GM21381 (cell line): ENCODE measurements at regions not wholly inside any gene's neighbourhood (a gene's known extent, or its start where the extent isn't known, plus 50 kb on each side); places are given as distances from the start of the nearest gene placed in this dataset.
"Not testable (repeated sequence)": the region's sequence is repeated elsewhere in the genome, so short reads cannot be mapped to it uniquely, and the experiment has no call there.

ENCODE experiments used
- ATAC-seq: cut with Tn5 transposase; IDR thresholded peaks from one replicate; pipeline ENCODE4 v1.9.1; 2021; ENCODE audit warnings: mild to moderate bottlenecking, moderate library complexity; ENCODE audit not compliant: unreplicated experiment

DNA sequence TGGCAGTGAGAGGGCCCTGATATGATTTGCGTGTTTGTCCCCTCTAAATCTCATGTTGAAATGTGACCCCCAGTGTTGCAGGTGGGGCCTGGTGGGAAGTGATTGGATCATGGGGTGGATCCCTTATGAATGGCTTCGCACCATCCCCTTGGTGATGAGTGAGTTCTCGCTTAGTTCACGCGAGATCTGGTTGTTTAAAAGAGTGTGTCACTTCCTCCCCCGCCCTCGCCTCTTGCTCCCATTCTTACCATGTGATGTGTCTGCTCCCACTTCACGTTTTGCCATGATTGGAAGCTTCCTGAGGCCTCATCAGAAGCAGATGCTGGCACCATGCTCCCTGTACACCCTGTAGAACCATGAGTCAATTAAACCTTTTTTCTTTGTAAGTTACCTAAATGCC lies 319.9 kb upstream of the ID2 start:
- no peak for ATAC-seq

DNA sequence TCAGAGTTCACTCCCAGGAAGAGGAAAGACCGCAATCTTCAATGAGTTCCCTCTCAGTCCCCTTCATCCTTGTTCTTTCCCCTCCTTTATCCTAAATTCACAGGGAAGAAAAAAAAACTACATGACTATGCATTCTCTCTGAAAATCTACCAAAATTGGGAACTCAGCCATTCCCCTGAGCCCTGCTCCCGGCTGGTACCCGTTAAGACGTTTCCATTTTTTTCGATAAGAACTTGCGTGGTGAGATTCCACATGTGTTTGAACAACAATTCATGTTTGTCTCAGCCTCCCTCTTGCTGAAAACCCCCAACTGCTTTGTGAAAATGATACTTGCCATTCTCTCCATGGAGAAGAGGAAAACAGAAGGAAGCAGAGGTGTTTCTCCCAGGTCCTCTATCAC lies 318.7 kb upstream of the ID2 start:
- ATAC-seq, result no peak

DNA sequence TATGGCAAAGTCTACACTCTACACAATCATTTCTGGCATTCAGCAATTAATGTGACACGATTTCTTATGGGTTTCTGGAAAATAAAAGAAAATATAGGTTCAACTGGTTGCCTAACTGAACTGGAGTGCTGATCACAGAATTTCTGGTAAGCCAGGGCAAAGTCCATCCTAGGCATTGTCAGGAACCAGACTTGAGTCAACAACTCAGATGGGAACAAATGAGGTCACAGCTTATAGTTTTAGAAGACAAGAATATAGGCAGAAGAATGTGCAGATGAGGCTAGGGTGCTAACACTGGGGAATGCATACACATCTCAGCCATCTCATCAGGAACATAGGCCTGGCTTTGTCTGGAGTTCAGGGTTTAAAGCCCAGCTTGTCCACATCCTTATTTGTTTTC lies 317.2 kb upstream of the ID2 start:
- no peak for ATAC-seq

DNA sequence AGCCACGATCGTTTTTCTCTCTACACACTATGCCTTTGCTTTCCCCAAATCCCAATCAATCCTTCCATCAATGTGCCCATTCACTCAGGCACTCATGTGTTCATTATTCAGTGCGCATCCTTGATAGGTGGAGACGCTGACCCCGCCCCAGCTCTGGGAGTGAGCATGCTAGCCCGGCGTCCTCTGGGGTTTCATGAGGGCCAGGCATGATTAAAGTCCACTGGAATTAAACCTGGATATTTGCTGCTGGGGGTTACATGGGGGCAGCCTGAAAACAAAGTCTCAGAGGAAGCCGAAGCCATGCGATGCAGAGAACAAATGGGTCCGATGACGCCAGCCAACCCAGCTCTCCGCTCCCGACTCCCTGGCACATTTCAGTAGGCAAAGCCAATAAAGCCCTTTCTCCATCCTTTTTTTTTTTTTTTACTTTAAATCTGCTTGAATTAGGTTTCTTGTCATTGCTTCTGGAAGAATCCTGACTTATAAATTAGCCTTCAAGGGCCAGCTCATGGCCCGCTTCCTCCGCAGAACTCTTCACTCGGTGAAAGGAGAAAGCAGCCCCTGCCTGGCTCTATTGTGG lies 316.4 kb upstream of the ID2 start:
- no peak for ATAC-seq

DNA sequence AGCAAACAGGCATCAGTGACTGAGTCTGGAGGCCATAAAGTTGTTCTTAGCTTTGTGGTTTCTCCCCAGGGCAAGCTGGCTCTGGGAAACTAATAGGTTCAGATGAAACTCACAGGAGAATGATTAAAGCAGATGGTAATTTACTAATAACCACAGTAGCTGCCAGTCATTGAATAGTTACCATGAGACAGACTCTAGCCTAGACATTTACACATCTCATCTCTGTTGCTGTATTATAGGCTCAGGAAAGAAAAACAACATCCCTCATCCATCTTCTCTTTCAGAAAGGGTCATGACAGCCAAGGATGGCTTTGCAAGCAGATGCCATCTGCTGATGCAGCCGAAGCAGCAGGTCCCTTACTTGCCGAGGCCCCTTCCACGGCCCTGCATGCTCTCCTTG lies 314.0 kb upstream of the ID2 start:
- no peak for ATAC-seq

DNA sequence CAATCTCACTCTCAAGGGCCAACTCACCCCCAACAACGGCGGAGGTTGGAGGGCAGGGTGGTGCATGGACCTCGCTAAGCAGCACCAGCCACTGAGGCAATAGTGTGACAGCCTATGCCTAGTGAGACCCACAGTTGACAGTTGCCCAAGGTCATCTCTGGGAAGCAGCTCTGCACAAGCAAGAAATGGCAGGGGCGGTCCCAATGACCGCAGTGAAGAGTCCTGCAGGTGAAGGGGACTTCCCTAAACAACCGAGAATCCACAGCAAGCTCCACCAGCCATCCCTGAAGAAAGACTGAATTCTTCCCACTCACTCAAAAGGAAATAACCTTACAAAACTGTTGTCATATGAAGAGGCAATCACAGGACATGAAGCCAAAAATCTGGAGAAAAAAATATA lies 313.4 kb upstream of the ID2 start:
- no peak for ATAC-seq

DNA sequence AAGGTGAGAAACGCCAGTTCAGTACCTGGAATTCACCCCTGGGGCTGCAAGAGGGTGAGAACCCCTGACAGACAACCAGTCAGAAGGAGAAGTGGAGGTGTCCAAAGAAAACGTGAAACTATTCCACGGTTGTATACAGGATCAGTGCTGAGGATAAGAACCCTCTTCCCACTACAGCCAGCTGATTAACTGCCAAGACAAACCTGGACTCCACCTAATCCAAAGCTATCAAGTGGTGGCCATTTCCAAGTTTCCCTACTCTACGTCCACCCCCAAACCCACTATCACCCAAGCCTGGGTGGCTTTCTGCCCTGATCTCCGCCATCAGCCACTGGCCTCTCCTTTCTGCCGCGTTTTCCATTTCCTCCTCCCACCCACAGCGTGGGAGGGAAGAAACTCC lies 312.3 kb upstream of the ID2 start:
- ATAC-seq, result no peak

DNA sequence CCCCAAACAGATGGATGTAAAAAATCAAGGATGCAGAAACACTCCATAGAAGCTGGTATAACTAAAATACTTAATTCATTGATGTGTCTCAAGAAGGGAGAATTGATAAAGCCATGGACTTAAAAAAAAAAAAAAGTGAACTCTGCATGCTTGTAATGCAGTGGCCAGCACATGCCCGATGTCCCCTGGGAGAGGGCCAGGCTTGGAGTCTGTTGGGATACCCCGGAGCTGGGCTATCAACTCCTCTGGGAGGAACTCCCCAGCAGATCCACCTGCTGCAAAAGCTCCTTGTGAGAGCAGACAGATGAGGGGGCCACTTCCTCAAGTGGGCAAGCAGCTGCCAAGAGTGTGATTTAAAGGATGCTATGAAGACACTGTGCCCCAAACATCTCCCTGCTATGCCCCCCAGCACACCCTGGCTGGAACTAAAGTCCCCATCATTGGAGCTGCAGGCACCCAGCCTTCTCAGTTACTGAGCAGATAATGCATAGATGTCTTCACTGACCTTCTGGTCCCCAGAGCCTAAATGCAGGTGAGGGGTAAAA lies 311.5 kb upstream of the ID2 start:
- ATAC-seq, result no peak

DNA sequence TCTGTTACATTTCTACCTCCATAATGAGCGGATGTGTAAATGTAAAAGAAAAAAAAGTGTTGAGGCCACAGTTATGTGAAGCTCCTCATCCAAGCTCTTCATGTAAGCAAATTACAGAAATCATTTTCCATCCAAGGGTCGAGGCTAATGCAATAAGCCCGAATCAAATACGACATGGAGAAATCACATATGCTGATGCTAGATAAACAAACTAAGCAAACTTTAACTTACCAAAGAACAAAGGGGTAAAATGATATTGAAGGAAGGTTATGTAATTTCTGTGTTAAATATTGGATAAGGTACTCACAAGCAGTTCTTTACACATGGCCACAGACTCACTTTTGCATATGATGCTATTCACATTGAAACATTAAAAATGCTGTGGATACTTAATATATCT lies 310.2 kb upstream of the ID2 start:
- no peak for ATAC-seq

DNA sequence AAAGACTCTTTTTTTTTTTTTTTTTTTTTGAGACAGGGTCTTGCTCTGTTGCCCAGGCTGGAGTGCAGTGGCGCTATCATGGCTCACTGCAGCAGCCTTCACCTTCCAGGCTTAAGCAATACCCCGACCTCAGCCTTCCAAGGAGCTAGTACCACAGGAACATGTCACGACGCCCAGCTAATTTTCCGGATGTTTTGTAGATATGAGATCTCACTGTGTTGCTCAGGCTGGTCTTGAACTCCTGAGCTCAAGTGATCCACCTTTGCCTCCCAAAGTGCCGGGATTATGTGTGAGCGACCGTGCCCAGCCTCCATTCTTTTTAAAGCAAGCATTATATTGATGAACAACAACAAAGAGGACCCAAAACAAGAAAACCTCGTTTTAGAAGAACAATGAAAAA lies 307.1 kb upstream of the ID2 start:
- ATAC-seq, result no peak

DNA sequence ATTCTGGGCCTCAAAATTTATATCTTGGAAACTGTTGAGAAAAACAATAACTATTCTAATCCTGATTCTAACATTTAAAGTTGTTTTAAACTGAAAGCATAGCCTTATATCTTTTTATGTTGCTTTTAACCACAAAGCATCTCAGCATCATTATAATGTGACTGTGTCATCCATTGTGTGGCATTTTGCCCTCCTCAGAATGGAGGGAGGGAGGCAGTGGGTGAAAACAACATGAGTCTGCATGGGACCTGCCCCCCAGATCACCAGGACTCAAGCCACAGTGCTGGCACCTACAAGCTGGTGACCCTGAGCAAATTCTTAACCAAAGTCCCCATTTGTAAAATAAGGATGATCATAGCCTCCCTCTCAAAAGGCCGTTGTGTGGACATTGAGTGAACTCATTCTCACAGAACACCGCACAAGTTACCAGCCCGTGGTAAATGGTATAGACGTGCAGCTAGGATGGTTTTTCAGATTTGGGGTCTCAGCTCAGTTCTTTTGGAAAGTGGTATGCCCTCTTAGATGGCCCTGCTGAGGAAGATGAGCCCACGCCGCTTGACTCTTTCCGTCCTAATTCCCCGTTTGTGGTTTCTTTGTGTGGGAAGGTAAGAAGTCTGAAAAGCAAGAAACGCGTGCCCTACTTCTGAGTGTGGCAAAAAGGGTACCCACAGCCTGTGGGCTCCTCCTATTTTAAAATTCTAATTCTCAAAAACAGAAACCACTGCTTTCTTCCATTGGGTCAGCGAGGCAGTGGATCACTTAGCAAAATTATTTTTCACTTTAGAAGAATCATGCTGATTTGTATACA lies 305.0 kb upstream of the ID2 start:
- no peak for ATAC-seq

DNA sequence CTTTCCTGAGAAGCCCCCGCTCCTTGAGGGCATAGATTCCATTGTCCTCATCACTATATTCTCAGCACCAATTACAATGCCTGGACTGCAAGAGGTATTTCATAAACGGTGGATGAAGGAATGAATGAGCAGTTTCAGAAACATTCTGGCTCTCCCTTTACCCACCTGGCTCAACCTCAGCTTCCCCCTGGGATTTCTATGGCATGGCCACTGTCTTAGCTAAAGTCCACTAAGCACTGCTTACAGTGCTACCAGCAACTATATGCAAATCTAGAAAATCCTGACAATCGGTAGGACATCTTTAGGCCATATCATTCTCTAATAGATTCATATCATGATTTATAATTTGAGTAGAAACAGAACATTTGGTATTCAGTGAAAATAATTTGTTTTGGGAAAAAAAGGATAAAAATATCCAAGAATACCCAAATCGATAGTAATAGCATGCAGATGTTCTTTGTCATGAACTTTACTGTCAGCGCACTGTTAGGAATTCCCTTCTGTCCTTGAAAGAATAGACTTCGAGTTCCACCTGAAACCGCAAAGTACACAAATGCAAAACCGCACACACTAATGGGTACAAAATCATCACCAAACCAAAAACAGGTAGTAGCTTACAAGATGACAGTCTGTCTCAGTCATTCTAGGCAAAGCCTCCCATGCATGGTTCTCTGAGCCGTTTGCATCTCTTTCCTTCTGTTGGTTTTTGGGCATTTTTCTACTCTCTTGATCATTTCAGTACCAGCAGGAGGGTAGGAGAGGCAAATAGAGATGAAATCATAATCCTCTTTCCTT lies 303.6 kb upstream of the ID2 start:
- peak; percentile 66 for ATAC-seq

DNA sequence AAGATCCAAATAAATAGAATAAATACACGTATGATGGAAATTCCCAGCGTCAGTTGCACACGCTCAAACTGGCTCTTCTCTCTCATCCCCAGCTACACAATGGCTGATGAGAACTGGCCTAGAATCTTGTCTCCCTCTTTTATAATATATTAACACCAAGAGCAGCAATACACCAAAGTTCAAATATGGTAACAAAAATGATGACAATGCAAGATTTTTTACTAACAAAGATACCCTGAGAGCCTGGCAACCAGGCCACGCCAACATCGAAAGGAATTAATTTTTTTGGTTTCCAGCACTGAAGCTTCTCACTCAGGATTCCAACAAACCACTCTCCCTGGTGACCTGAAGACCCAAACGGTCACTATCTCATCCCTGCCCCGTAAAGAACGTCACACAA lies 302.7 kb upstream of the ID2 start:
- ATAC-seq, result no peak

DNA sequence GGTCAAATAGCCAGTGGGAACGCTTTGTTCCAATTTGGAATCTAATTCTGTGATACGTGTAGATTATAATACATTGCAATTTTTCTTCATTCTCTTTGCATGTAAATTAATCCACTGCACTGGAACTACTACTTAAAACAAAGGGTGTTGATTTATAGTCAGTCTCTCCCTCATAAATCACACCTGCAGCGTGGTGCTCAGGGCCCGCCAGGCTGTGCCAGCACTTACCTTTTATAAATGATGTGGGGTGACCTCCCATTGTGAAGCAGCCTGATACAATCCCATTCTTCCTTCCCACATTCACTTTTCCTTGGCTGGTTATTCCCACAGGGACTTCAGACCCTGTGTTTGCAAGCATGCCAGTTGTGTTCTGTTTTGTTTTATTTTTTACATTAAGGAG lies 302.3 kb upstream of the ID2 start:
- ATAC-seq, result no peak

DNA sequence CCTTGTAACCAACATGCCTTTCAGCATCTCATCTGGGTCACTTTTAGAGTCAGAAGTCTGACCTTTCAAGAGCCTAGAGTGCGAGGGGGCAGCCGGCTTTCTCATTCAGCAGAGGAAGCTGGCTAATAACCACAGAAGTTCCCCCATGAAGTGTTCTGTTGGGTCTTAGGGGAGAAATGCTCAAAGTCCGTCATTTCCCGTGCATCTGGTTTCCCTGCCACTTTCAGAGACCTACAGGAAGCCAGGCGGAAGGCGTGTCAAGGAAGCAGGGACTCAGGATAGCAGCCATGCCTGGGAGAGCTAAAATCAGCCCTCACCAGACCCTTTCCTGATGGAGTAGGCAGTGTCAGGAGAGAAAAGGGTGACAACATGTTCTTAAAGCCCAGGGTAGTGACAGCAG lies 301.8 kb upstream of the ID2 start:
- ATAC-seq, result peak; percentile 25

DNA sequence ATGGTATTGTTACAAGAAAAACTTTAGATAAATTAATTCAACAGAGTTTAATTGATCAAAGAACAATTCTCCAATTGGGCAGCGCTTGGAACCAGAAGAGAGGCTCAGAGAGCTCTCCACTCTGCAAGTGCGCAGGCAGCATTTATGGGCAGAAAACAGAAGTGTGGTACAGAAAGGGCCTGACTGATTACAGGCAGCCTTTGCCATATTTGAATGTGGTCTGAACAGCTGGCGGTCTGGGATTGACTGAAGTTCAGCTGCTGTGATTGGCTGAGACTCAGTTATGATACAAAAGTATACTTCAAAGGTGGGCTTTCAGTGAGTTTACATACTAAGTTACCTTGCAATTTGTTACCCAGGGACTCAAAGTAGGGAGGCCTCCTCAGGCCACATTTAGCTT lies 301.3 kb upstream of the ID2 start:
- peak; percentile 62 for ATAC-seq

DNA sequence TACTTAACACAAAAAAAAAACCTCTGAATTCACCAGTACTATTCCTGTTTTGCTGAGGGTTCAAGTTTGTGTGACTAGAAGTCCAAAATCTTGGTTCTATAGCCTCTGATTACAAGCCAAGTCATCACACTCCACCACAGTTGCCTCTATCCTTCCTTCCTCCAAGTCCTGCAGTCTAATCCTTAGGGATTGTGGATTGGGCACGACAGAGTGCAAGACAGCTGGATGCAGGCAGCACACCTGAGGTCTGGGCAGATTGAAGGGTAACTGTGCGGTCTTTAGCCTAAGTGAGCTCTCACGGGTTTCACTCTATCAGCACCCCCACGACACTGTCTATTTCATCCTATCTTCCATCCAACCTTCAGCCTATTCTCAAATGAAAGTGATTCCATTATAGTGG lies 299.4 kb upstream of the ID2 start:
- no peak for ATAC-seq

DNA sequence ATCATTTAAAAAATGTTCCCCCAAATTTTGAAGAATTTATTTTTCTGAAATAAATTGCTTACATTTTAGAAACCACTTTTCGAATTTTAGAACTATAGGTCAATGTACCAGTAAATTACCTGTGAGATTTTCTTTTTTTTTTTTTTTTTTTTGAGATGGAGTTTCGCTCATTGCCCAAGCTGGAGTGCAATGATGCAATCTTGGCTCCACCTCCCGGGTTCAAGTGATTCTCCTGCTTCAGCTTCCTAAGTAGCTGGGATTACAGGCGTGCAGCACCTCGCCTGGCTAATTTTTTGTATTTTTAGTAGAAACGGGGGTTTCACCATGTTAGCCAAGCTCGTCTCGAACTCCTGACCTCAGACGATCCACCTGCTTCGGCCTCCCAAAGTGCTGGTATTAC lies 295.1 kb upstream of the ID2 start:
- not testable (repeated sequence) for ATAC-seq

DNA sequence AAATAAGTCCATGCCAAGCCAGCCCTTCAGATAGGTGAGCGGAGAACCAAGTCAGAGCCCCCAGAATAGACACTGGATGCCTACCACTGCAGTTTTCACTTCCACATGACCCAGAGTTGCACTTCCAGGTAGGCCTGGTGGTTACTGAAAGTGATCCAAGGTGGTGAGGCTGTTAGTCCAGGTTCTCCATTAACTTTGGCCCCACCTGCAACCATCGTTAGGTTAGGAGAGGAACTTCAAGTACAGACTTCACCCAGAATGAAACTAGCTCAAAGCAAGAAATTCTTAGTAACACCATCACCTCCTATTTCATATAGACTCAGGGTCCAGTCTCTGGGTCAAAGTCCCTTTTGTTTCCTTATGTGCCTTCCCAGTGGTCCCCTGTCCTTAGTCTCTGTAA lies 293.1 kb upstream of the ID2 start:
- peak; percentile 49 for ATAC-seq

DNA sequence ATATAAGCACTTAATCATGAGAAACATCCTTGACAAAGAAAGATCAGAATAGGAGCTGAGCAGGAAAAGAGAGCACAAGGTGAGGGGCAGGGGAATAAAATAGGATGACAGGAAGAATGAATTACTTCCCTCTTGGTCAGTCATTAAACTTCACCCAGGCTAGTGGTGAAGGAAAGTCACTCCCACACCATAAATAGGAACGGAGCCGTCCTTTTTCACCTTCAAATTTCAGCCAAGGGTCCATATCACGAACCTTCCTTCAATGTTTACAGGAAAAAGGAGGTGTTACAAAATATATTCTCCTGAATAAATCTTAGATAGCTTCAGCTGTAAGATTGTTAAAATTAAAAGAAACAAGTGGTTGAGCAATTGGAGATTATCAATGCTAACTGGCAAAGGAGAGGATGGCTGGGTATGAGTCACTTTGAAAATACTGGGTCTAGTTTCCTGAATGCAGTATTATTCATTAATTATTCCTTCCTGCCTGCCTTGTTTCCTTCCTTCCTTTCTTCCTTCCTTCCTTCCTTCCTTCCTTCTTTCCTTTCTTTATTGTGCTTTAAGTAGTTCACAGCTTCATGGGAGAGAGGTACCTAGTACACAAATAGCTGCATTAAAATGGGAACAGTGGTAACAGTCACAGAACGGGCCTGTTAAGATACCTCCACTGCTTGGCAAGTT lies 292.3 kb upstream of the ID2 start:
- no peak for ATAC-seq

DNA sequence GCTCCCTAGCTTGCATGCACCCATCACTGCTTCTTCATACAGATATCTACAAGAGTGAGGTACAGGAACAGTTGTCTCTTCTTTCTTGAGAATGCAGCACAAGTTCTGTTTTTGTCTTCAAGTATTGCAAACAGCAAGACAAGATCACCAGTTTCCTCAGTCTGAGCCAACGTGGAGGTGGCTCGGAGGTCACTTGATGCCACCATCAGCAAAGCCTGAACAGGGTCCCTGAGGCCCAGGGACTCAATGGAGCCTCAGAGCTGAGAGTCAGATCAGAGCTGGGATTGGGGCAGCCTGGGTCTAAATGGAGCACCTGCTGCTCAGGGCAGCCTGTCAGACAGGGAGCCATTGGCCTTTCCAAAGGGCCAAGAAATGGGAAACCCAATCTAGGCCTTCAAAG lies 290.7 kb upstream of the ID2 start:
- no peak for ATAC-seq
